Natural killer cell (primary cell): ENCODE measurements at regions not wholly inside any gene's neighbourhood (a gene's known extent, or its start where the extent isn't known, plus 50 kb on each side); places are given as distances from the start of the nearest gene placed in this dataset.

Source experiments
- ATAC-seq, 3 donors: fragments of 150-1000 bp in 2 of 3; fragments of 200-7000 bp in 1 of 3; cut with Tn5 transposase; 1 replicate in 1 of 3; 2 replicates in 2 of 3; pipeline ENCODE4 v1.10.0; 2021; ENCODE audit warnings: mild to moderate bottlenecking in 2 of 3, moderate library complexity in 2 of 3
- DNase-seq, 2 donors: peaks; one replicate each; pipeline versions ENCODE4 v3.0.0 to v3.0.0-alpha.2; 2013 to 2021; ENCODE audit warnings: mixed read lengths in 1 of 2
- H3K27ac ChIP-seq: one replicate; pipeline ENCODE4 v1.5.1; 2013; ENCODE audit warnings: mild to moderate bottlenecking, low read length
- H3K27me3 ChIP-seq: one replicate; pipeline ENCODE4 v1.6.1; 2013; ENCODE audit warnings: low read length; ENCODE audit not compliant: control insufficient read depth, insufficient read depth
- H3K36me3 ChIP-seq: one replicate; pipeline ENCODE4 v1.6.1; 2013; ENCODE audit warnings: low read length; ENCODE audit not compliant: control insufficient read depth, insufficient read depth
- H3K4me1 ChIP-seq: one replicate; pipeline ENCODE4 v1.6.1; 2013; ENCODE audit warnings: low read length; ENCODE audit not compliant: control insufficient read depth, insufficient read depth
- H3K4me3 ChIP-seq: one replicate; pipeline ENCODE4 v1.5.1; 2013; ENCODE audit warnings: low read length
- H3K9me3 ChIP-seq: one replicate; pipeline ENCODE4 v1.6.1; 2013; ENCODE audit warnings: low read length; ENCODE audit not compliant: control insufficient read depth, insufficient read depth
- H3K27ac Mint-ChIP-seq, 2 donors: one replicate each; pipeline ENCODE4 v1.8.0; 2022; ENCODE audit warnings: mild to moderate bottlenecking in 2 of 2, mixed read lengths in 2 of 2, moderate library complexity in 1 of 2
- H3K27me3 Mint-ChIP-seq, 2 donors: one replicate each; pipeline ENCODE4 v1.8.0; 2022; ENCODE audit warnings: low read depth in 2 of 2, mixed read lengths in 2 of 2
- H3K36me3 Mint-ChIP-seq: one replicate; pipeline ENCODE4 v1.8.0; 2022; ENCODE audit warnings: mixed read lengths
- H3K4me1 Mint-ChIP-seq, 2 donors: one replicate each; pipeline ENCODE4 v1.8.0; 2022; ENCODE audit warnings: mixed read lengths in 2 of 2
- H3K4me3 Mint-ChIP-seq: one replicate; pipeline ENCODE4 v1.8.0; 2022; ENCODE audit warnings: mild to moderate bottlenecking, moderate library complexity, mixed read lengths
- H3K9me3 Mint-ChIP-seq, 2 donors: one replicate each; pipeline ENCODE4 v1.8.0; 2022; ENCODE audit warnings: mixed read lengths in 2 of 2
- WGBS: methylation state at CpG from one replicate; pipeline ENCODE4 v1.1.7; 2013; ENCODE audit warnings: missing lambda C conversion rate; ENCODE audit not compliant: insufficient coverage; 5-methylcytosine and 5-hydroxymethylcytosine counted together
- intact Hi-C: fragments of 100-400 bp; cut with micrococcal nuclease; formaldehyde crosslinking; loops from one replicate; pipeline ENCODE4 v1.14.2; 2022
- TF ChIP-seq, protein P1 (sequence below): fragments of 200-600 bp; IDR thresholded peaks from one replicate; pipeline ENCODE4 v1.8.0; 2022; ENCODE audit warnings: antibody characterized with exemption

DNA sequence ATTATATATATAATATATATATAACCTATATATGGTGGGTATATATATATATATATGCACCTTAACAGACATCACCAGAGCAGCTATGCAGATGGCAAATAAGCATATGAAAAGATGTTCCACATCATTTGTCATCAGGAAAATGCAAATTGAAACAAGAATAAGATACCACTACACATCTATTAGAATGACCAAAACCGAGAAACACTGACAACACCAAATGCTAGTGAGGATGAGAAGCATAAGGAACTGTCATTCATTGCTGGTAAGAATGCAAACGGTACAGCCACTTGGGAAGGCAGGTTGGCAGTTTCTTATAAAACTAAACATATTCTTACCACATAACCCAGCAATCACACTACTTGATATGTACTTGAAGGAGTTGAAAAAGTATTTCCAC, 219.8 kb upstream of the PRMT6 start:
- intact Hi-C loops, result no loop called here
- Histone ChIP-seq H3K27me3 (no peaks in the 10 kb centered on the region), H3K4me3 (no peak overlapping the region), H3K27ac (no peak overlapping the region), H3K9me3 (no peaks in the 10 kb centered on the region), H3K4me1 (no peaks in the 10 kb centered on the region), H3K36me3 (no peaks in the 10 kb centered on the region)
- DNase-seq (no peak), ATAC-seq (no peak)
- H3K27me3 Mint-ChIP-seq, result no peaks in the 10 kb centered on the region
- TF ChIP-seq, protein P1, sequence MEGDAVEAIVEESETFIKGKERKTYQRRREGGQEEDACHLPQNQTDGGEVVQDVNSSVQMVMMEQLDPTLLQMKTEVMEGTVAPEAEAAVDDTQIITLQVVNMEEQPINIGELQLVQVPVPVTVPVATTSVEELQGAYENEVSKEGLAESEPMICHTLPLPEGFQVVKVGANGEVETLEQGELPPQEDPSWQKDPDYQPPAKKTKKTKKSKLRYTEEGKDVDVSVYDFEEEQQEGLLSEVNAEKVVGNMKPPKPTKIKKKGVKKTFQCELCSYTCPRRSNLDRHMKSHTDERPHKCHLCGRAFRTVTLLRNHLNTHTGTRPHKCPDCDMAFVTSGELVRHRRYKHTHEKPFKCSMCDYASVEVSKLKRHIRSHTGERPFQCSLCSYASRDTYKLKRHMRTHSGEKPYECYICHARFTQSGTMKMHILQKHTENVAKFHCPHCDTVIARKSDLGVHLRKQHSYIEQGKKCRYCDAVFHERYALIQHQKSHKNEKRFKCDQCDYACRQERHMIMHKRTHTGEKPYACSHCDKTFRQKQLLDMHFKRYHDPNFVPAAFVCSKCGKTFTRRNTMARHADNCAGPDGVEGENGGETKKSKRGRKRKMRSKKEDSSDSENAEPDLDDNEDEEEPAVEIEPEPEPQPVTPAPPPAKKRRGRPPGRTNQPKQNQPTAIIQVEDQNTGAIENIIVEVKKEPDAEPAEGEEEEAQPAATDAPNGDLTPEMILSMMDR, result no peak
- H3K27ac Mint-ChIP-seq, result no peak overlapping the region
- H3K4me3 Mint-ChIP-seq, result no peak overlapping the region
- H3K36me3 Mint-ChIP-seq, result no peaks in the 10 kb centered on the region
- WGBS, result 80% methylated on average over 1 of the region's 2 CpGs
- H3K9me3 Mint-ChIP-seq, result peaks cover 10 to 11% of the 10 kb centered on the region in 2 donors
- H3K4me1 Mint-ChIP-seq, result no peaks in the 10 kb centered on the region

DNA sequence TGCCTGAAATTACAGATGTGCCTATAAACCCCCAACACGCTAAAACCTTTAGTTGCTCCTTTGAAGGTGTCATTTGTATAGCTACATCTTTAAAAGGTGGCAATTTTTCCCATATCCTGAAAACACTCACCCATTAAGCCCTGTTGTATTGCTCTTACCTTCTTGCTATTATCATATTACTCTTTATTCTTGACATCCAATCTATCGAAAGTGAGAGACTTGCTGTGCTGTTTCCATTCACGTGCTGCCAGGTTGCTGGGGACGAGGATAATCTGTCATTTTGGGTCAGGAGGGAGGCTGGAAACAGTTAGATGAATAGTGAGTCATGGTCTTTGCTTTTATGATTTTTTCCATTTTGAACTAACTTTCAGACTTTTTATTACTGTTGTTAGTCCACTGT, 213.0 kb upstream of the PRMT6 start:
- TF ChIP-seq, protein P1, result no peak
- Mint-ChIP-seq H3K4me1 (no peaks in the 10 kb centered on the region), H3K27ac (no peak overlapping the region), H3K36me3 (no peaks in the 10 kb centered on the region), H3K27me3 (no peaks in the 10 kb centered on the region), H3K9me3 (peaks cover 8 to 17% of the 10 kb centered on the region in 2 donors), H3K4me3 (no peak overlapping the region)
- 76% methylated on average over 3 of the region's 4 CpGs for WGBS
- Histone ChIP-seq H3K4me3 (no peak overlapping the region), H3K27me3 (no peaks in the 10 kb centered on the region), H3K36me3 (no peaks in the 10 kb centered on the region), H3K4me1 (no peaks in the 10 kb centered on the region), H3K9me3 (no peaks in the 10 kb centered on the region), H3K27ac (no peak overlapping the region)
- intact Hi-C loops, result no loop called here
- DNase-seq (no peak), ATAC-seq (no peak)

DNA sequence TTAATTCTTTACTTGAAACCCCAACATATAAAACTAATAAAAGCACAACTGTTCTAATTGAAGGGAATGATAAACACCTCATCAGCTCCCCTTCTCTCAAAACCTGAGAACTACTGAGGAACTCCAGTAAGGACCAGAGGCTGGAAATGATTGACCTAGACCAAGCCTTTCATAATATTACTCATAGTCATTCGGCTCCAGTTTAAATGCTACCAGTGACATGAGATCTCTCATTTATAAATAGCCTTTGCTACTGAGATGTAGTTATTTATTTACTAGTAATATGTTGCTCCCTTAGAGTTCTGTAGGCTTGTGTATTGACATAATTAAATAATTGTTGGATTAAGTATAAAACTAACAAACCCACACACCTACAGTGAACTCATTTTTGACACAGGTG, 209.8 kb upstream of the PRMT6 start:
- DNase-seq, result no peak
- Mint-ChIP-seq H3K4me1 (no peaks in the 10 kb centered on the region), H3K4me3 (no peak overlapping the region), H3K27me3 (no peaks in the 10 kb centered on the region), H3K27ac (no peak overlapping the region), H3K9me3 (peaks cover 13 to 20% of the 10 kb centered on the region in 2 donors), H3K36me3 (no peaks in the 10 kb centered on the region)
- Histone ChIP-seq H3K4me3 (no peak overlapping the region), H3K9me3 (no peaks in the 10 kb centered on the region), H3K27me3 (no peaks in the 10 kb centered on the region), H3K27ac (no peak overlapping the region), H3K36me3 (no peaks in the 10 kb centered on the region), H3K4me1 (no peaks in the 10 kb centered on the region)
- ATAC-seq, result no peak
- WGBS, result 83% methylated on average over 1 of the region's 1 CpG
- intact Hi-C loops, result no loop called here
- TF ChIP-seq, protein P1, result no peak

DNA sequence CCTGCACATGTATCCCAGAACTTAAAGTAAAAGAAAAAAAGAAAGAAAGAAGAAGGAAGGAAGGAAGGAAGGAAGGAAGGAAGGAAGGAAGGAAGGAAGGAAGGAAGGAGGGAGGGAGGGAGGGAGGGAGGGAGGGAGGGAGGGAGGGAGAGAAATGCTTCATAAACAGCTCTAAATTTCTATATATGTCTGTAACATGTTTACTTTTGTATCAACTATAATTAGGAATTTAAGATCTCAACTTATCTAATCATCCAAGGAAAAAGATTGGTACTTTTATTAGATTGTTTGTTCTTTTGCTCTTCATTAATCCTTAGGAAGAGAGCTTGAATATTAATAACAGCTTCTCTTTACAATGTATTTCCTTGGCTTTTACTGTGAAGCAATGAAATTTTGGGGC, 195.4 kb upstream of the PRMT6 start:
- no peaks in the 10 kb centered on the region for H3K9me3 ChIP-seq
- no peaks in the 10 kb centered on the region for H3K36me3 ChIP-seq
- no peaks in the 10 kb centered on the region for H3K4me1 Mint-ChIP-seq
- no peaks in the 10 kb centered on the region for H3K27me3 Mint-ChIP-seq
- no peak overlapping the region for H3K27ac Mint-ChIP-seq
- H3K27ac ChIP-seq, result no peak overlapping the region
- no peaks in the 10 kb centered on the region for H3K36me3 Mint-ChIP-seq
- DNase-seq (no peak), ATAC-seq (no peak)
- H3K4me1 ChIP-seq, result no peaks in the 10 kb centered on the region
- intact Hi-C loops, result no loop called here
- H3K9me3 Mint-ChIP-seq, result peaks cover 6 to 12% of the 10 kb centered on the region in 2 donors
- no peaks in the 10 kb centered on the region for H3K27me3 ChIP-seq
- no peak overlapping the region for H3K4me3 ChIP-seq
- no peak overlapping the region for H3K4me3 Mint-ChIP-seq
- TF ChIP-seq, protein P1, result no peak
